DMS 273 (cell line): ENCODE measurements at regions not wholly inside any gene's neighbourhood (a gene's known extent, or its start where the extent isn't known, plus 50 kb on each side); places are given as distances from the start of the nearest gene placed in this dataset.
"Not testable (repeated sequence)": the region's sequence is repeated elsewhere in the genome, so short reads cannot be mapped to it uniquely, and the experiment has no call there.

ENCODE experiments used
- DNase-seq: peaks from one replicate; lab custom pipeline; 2025; ENCODE audit not compliant: unreplicated experiment; lab: John Stamatoyannopoulos, UW

- no peak for DNase-seq
Measured at GRCh38 chr17:63286254-63286653, 159.9 kb downstream of the CYB561 start.

GRCh38 chr17:63287006-63287405 lies 159.1 kb downstream of the CYB561 start:
- DNase-seq, result not testable (repeated sequence)

- no peak for DNase-seq
Measured at GRCh38 chr17:63289931-63290330, 156.2 kb downstream of the CYB561 start.

- no peak for DNase-seq
Measured at GRCh38 chr17:63290351-63290750, 155.8 kb downstream of the CYB561 start.

GRCh38 chr17:63290784-63291183 lies 155.3 kb downstream of the CYB561 start:
- no peak for DNase-seq

GRCh38 chr17:63291258-63291657 lies 154.8 kb downstream of the CYB561 start:
- DNase-seq, result no peak

- DNase-seq, result no peak
Measured at GRCh38 chr17:63292421-63292820, 153.7 kb downstream of the CYB561 start.

- DNase-seq, result no peak
Measured at GRCh38 chr17:63293323-63294075, 152.6 kb downstream of the CYB561 start.

GRCh38 chr17:63294776-63295175 lies 151.3 kb downstream of the CYB561 start:
- DNase-seq, result no peak

- DNase-seq, result no peak
Measured at GRCh38 chr17:63295288-63295687, 150.8 kb downstream of the CYB561 start.

- DNase-seq, result no peak
Measured at GRCh38 chr17:63295839-63296590, 150.1 kb downstream of the CYB561 start.

- DNase-seq, result not testable (repeated sequence)
Measured at GRCh38 chr17:63298916-63299315, 147.2 kb downstream of the CYB561 start.

GRCh38 chr17:63304704-63305261 lies 141.3 kb downstream of the CYB561 start:
- DNase-seq, result no peak

GRCh38 chr17:63305857-63306256 lies 140.2 kb downstream of the CYB561 start:
- no peak for DNase-seq

GRCh38 chr17:63306855-63307254 lies 139.3 kb downstream of the CYB561 start:
- no peak for DNase-seq

GRCh38 chr17:63308272-63308671 lies 137.8 kb downstream of the CYB561 start:
- no peak for DNase-seq

- no peak for DNase-seq
Measured at GRCh38 chr17:63309021-63309420, 137.1 kb downstream of the CYB561 start.

GRCh38 chr17:63311416-63311937 lies 134.6 kb downstream of the CYB561 start:
- no peak for DNase-seq

- no peak for DNase-seq
Measured at GRCh38 chr17:63314761-63315160, 131.3 kb downstream of the CYB561 start.

- DNase-seq, result no peak
Measured at GRCh38 chr17:63316100-63316499, 130.0 kb downstream of the CYB561 start.

- no peak for DNase-seq
Measured at GRCh38 chr17:63317166-63317840, 128.8 kb downstream of the CYB561 start.
